ENCODE measurements at regions not wholly inside any gene's neighbourhood (a gene's known extent, or its start where the extent isn't known, plus 50 kb on each side); places are given as distances from the start of the nearest gene placed in this dataset.

DNA sequence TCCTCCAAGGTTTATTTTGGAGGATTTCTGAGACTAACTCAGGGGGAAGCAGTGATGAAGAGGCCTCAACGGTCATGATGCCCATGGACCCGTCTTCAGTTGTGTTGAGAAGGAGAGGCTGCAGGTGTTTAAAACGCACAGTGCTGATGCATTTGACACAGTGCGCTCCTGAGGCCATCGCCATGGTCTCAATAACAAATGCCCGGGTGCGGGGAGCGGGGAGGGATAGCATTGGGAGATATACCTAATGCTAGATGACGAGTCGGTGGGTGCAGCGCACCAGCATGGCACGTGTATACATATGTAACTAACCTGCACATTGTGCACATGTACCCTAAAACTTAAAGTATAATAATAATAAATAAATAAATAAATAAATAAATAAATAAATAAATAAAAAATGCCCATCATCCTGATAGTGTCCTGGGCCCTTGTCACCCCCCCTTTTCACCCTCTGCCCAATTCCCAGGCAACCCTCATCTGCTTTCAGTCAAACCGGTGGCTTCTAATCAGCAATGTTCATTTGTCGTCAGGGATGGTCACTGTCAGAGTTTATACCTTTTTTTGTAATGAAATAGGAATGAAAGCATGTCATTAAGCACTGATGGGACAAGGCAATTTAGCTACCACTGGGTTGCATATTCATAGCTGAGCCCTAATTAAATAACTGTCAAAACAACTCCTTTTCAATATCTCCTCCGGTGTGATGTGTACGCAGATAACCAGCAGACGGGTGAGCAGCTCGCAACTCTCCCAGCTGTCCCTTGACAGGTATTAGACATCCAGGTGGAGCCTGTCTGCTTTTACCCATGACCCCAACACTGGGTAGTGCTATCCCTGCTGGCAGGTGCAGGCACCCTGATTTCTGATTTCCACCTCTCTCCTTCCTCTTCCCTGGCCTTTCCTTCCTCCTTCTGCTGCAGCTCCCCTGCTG, 95.9 kb downstream of the KCNF1 start:
- TF ChIP-seq, protein P1, sequence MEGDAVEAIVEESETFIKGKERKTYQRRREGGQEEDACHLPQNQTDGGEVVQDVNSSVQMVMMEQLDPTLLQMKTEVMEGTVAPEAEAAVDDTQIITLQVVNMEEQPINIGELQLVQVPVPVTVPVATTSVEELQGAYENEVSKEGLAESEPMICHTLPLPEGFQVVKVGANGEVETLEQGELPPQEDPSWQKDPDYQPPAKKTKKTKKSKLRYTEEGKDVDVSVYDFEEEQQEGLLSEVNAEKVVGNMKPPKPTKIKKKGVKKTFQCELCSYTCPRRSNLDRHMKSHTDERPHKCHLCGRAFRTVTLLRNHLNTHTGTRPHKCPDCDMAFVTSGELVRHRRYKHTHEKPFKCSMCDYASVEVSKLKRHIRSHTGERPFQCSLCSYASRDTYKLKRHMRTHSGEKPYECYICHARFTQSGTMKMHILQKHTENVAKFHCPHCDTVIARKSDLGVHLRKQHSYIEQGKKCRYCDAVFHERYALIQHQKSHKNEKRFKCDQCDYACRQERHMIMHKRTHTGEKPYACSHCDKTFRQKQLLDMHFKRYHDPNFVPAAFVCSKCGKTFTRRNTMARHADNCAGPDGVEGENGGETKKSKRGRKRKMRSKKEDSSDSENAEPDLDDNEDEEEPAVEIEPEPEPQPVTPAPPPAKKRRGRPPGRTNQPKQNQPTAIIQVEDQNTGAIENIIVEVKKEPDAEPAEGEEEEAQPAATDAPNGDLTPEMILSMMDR (IDR thresholded peaks at IDR 0.05) = no peak
- no peak for TF ChIP-seq ZFX (IDR thresholded peaks at IDR 0.05; ENCODE audit: borderline replicate concordance)
